ENCODE measurements at regions not wholly inside any gene's neighbourhood (a gene's known extent, or its start where the extent isn't known, plus 50 kb on each side); places are given as distances from the start of the nearest gene placed in this dataset.

DNA sequence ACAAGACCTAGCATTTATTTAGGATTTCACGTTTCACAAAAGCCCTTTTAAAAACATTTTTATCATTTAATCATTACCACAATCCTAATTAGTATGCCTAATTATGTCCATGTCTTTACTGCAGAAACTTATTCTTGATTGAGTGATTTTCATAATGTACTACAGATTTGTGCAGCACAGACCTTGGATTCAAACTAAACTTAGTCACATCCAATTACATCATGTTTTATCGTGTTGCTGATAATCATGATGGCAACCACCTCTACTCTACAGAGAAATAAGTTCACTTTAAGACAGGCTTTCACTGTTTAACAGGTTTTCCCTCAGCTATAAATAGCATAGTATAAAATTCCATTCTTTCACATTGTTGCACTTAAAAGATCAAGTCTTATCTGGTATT lies 240.9 kb upstream of the RFC3 start:
- TF ChIP-seq, protein P1, sequence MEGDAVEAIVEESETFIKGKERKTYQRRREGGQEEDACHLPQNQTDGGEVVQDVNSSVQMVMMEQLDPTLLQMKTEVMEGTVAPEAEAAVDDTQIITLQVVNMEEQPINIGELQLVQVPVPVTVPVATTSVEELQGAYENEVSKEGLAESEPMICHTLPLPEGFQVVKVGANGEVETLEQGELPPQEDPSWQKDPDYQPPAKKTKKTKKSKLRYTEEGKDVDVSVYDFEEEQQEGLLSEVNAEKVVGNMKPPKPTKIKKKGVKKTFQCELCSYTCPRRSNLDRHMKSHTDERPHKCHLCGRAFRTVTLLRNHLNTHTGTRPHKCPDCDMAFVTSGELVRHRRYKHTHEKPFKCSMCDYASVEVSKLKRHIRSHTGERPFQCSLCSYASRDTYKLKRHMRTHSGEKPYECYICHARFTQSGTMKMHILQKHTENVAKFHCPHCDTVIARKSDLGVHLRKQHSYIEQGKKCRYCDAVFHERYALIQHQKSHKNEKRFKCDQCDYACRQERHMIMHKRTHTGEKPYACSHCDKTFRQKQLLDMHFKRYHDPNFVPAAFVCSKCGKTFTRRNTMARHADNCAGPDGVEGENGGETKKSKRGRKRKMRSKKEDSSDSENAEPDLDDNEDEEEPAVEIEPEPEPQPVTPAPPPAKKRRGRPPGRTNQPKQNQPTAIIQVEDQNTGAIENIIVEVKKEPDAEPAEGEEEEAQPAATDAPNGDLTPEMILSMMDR (IDR thresholded peaks at IDR 0.05; ENCODE audit: borderline replicate concordance, insufficient read depth, low read depth, low read length) = no peak
- H3K4me3 ChIP-seq (ENCODE audit: low read depth, low read length) = no peak overlapping the region

DNA sequence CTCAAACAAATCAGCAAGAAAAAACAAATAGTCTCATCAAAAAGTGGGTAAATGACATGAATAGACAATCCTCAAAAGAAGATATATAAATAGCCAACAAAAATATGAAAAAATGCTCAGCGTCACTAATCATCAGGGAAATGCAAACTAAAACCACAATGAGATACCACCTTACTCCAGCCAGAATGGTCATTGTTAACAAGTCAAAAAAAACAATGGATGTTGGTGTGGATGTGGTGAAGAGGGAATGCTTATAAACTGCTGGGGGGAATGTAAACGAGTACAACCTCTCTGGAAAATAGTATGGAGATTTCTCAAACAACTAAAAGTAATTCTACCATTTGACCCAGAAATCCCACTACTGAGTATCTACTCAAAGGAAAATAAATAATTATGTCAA lies 239.2 kb upstream of the RFC3 start:
- H3K4me3 ChIP-seq (ENCODE audit: low read depth, low read length) = no peak overlapping the region
- TF ChIP-seq, protein P1 (IDR thresholded peaks at IDR 0.05; ENCODE audit: borderline replicate concordance, insufficient read depth, low read depth, low read length) = no peak

DNA sequence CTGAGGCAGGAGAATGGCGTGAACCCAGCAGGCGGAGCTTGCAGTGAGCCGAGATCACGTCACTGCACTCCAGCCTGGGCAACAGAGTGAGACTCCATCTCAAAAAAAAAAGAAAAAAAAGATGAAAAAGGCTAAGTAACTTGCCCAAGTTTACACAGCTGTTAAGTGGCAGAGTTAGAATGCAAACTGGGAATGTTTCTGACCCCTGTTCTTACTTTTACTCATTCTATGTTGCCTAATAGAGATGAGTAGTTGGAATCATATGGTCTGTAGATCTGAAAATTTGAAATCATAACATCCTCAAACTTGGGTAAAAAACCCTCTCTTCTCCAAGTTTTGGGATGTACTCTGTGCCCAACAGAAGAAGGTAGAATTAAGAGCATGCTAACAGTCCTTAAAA lies 235.8 kb upstream of the RFC3 start:
- no peak overlapping the region for H3K4me3 ChIP-seq (ENCODE audit: low read depth, low read length)
- TF ChIP-seq, protein P1 (IDR thresholded peaks at IDR 0.05; ENCODE audit: borderline replicate concordance, insufficient read depth, low read depth, low read length) = no peak

DNA sequence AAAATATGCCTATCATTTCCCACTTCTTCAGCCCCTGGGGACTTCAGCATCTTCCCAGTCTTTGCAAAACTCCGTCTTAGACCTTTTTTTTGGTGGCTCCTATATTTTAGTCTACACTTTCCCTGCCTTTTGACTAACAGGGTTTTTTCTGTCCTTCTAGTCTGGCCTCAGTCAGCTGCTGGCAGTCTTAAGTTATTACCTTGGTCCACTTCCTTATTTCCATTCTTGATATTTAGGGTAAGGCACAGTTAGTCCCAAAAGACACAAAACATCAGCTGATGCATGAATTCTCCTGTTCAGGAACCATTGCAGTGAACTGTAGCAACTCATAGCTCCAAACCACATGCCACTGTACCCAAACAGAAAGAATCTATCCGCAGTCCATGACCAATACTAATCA lies 234.6 kb upstream of the RFC3 start:
- TF ChIP-seq, protein P1 (IDR thresholded peaks at IDR 0.05; ENCODE audit: borderline replicate concordance, insufficient read depth, low read depth, low read length) = no peak

DNA sequence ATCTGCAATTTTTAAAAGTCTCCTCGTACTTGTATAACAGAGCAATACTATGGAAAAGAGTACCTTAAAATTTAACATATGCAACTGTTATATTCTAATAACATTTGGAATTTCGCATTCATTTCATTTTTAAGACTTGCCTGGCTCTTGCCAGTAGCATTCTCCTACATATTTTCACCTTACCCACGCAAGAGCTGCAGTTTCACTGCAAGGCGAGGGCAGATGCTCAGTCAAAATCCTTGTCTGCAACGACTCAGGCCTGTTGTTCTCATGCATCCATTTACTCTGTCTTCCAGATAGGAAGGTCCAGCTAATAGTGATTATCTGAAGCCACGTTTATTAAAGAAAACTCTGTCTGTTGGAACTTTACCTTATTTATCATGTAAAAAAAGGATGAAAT lies 227.0 kb upstream of the RFC3 start:
- no peak overlapping the region for H3K4me3 ChIP-seq (ENCODE audit: low read depth, low read length)
- TF ChIP-seq, protein P1 (IDR thresholded peaks at IDR 0.05; ENCODE audit: borderline replicate concordance, insufficient read depth, low read depth, low read length) = no peak

More for the DNA sequence above, 234.6 kb upstream of the RFC3 start:
- H3K4me3 ChIP-seq (ENCODE audit: low read depth, low read length) = no peak overlapping the region

DNA sequence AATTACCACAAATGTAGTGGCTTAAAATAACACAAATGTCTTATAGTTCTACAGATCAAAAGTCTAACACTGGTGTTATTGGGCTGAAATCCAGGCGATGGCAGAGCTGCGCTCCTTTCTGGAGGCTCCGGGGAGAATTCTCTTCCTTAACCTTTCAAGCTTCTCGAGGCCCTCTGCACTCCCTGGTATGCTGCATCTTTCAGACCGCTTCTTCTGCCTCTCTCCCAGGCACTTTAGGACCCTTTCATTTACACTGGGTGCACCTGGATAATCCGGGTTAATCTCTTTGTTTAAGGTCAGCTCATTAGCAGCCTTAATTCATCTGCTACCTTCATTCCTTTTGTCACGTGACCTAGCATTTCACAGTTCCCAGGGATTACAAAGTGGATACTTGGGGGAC lies 211.3 kb upstream of the RFC3 start:
- no peak overlapping the region for H3K4me3 ChIP-seq (ENCODE audit: low read depth, low read length)
- TF ChIP-seq, protein P1 (IDR thresholded peaks at IDR 0.05; ENCODE audit: borderline replicate concordance, insufficient read depth, low read depth, low read length) = no peak

DNA sequence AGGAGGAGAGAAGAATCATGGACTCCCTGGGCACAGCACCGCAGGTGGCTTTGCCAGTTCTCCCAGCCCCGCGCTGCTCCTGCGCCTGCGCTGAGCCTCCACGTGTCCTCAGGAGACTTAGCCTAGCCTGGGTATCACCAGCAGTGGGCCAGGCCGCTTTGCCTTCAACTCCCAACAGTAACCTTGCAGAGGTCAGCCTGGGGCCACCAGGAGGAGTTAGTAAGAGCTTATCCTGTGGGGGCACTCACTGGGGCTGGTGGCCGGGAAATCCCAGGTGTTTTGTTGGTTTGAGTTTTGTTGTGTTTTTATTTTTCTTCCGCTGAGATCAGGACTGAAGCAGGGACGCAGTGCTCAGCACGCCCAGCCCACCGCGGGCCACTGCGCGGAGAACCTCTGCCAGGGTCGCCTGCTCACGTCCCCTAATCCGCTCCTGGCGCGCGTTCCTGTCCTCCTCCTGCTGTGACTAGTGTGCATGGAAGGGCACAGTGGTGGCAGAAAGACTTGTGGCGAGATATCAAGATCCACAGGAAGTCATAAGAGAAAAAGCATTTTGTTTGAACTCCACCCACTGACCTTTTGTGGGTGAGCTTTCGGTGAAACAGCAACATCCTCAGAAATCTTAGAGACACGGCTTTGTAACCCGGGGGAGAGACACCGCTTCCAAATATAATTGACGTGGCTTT lies 207.4 kb upstream of the RFC3 start:
- TF ChIP-seq, protein P1 (IDR thresholded peaks at IDR 0.05; ENCODE audit: borderline replicate concordance, insufficient read depth, low read depth, low read length) = no peak
- H3K4me3 ChIP-seq (ENCODE audit: low read depth, low read length) = no peak overlapping the region

Measured in GM12875 (cell line).